T-helper 17 cell (primary cell): ENCODE measurements at regions not wholly inside any gene's neighbourhood (a gene's known extent, or its start where the extent isn't known, plus 50 kb on each side); places are given as distances from the start of the nearest gene placed in this dataset.
"Not testable (repeated sequence)": the region's sequence is repeated elsewhere in the genome, so short reads cannot be mapped to it uniquely, and the experiment has no call there.

ENCODE experiments used
- ATAC-seq: fragments of 150-1000 bp; cut with Tn5 transposase; 2 replicates; pipeline ENCODE4 v1.10.0; 2021; ENCODE audit warnings: mild to moderate bottlenecking, moderate library complexity
- DNase-seq, 3 donors: peaks; one replicate each; pipeline versions ENCODE4 v3.0.0 to v3.0.0-alpha.2; 2020 to 2021
- H3K9me3 ChIP-seq: one replicate; pipeline ENCODE4 v1.7.0; 2013; ENCODE audit warnings: low read length, mild to moderate bottlenecking; ENCODE audit not compliant: control insufficient read depth, poor library complexity, severe bottlenecking
- H3K27ac Mint-ChIP-seq: one replicate; pipeline ENCODE4 v1.8.0; 2022; ENCODE audit warnings: mild to moderate bottlenecking, moderate library complexity, mixed read lengths
- H3K27me3 Mint-ChIP-seq: one replicate; pipeline ENCODE4 v1.8.0; 2022; ENCODE audit warnings: mixed read lengths
- H3K36me3 Mint-ChIP-seq: one replicate; pipeline ENCODE4 v1.8.0; 2022; ENCODE audit warnings: low read depth, mixed read lengths
- H3K4me1 Mint-ChIP-seq: one replicate; pipeline ENCODE4 v1.8.0; 2022; ENCODE audit warnings: mild to moderate bottlenecking, mixed read lengths
- H3K4me3 Mint-ChIP-seq: one replicate; pipeline ENCODE4 v1.8.0; 2022; ENCODE audit warnings: mild to moderate bottlenecking, moderate library complexity, mixed read lengths

DNA sequence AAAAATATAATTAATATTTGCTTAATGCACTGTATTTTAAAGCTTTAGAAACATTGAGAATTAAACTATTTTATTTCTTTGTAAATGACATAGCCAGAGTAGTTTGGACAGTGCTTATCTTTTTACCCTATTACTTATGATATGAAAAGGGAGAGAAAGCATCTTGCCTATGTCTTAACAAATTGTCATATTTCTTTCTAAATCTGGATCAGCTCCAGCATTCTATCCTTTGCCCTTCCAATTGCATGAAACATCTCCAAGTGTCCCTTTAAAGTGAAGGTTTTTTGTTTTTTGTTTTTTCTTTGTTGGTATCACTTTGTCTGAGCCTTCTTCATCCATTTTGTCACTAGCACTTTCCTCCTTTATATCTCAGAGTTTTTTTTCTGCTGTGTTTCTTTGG, 511.6 kb upstream of the FAM174A start:
- Mint-ChIP-seq H3K27ac (no peak overlapping the region), H3K4me3 (no peak overlapping the region), H3K4me1 (no peaks in the 10 kb centered on the region), H3K27me3 (no peaks in the 10 kb centered on the region), H3K36me3 (no peaks in the 10 kb centered on the region)
- DNase-seq, result no peak
- ATAC-seq, result no peak
- H3K9me3 ChIP-seq, result no peaks in the 10 kb centered on the region

DNA sequence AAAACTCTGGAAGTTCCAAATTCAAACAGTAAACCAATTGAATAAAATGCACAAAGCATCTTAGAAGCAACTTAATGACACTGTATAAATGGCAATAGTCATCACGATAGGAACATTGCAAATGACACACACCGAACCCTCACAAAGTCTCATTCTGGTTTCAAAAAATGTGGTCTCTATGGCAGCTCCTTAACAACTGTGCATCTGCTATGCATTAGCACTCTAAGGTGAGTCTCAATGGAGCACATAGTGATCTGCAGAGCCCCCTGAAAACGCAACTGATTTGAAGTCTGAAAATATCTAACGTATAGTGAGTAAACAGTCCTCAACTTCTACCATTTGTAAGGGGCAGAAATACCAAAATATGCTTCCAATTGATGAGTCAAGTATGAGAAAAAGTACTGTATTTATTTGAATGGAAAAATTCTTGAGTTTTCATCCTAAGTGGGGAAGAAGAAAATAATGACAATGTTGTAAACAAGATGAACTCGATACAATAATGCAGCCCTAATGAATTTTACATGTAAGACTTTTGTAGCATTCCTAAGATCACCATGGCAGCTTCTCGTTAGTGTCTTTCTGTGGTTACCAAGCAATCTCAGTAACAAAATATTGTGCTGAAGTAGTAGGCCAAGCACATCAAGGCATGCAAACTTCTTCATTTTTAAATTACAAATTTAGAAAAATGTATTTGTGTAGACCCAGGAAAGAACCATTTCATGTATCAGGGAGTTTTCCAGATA, 517.5 kb upstream of the FAM174A start:
- ATAC-seq, result no peak

DNA sequence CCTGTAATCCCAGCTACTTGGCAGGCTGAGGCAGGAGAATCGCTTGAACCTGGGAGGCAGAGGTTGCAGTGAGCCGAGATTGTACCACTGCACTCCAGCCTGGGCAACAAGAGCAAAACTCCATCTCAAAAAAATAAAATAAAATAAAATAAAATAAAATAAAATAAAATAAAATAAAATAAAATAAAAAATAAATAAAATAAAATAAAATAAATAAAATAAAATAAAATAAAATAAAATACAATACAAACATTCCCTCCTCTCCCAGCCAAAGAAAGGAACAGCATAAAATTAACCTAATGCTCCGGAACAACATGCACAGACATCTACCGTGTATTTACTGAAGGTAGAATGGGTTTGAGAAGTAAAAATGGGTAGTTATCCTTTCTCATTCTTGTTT, 521.9 kb upstream of the FAM174A start:
- not testable (repeated sequence) for ATAC-seq

More for the DNA sequence above, 517.5 kb upstream of the FAM174A start:
- H3K9me3 ChIP-seq, result no peaks in the 10 kb centered on the region
- Mint-ChIP-seq H3K4me1 (no peaks in the 10 kb centered on the region), H3K27ac (no peak overlapping the region), H3K27me3 (no peaks in the 10 kb centered on the region), H3K36me3 (no peaks in the 10 kb centered on the region), H3K4me3 (no peak overlapping the region)
- no peak for DNase-seq

DNA sequence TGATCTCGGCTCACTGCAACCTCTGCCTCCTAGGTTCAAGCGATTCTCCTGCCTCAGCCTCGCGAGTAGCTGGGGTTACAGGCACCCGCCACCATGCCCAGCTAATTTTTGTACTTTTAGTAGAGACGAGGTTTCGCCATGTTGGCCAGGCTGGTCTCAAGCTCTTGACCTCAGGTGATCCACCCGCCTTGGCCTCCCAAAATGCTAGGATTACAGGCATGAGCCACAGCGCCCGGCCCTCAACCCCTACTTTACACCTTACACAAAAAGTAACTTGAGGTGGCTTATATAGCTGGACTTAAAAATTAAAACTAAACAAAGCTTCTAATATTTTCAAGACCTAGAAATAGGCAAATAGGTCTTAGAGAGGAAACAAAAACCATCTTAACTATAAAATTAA, 524.0 kb upstream of the FAM174A start:
- not testable (repeated sequence) for DNase-seq, H3K27me3 Mint-ChIP-seq, H3K27ac Mint-ChIP-seq, H3K4me1 Mint-ChIP-seq, H3K36me3 Mint-ChIP-seq, H3K4me3 Mint-ChIP-seq, ATAC-seq, H3K9me3 ChIP-seq

More for the DNA sequence above, 521.9 kb upstream of the FAM174A start:
- not testable (repeated sequence) for DNase-seq, H3K27ac Mint-ChIP-seq, H3K27me3 Mint-ChIP-seq, H3K4me3 Mint-ChIP-seq, H3K36me3 Mint-ChIP-seq, H3K4me1 Mint-ChIP-seq, H3K9me3 ChIP-seq

DNA sequence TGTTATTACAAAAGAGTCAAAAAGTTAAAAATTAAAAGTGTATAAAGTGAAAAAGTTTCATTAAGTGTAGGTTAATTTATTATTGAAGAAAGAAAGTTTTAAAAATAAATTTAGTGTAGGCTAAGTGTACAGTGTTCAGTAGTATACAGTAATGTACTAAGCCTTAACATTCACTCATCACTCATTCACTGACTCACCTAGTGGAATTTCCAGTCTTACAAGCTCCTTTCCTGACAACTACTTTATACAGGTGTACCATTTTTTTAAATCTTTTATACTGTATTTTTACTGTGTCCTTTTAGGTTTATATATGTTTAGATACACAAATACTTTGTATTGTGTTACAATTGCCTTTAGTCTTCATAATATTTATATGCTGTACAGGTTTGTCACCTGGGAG, 530.2 kb upstream of the FAM174A start:
- DNase-seq, result no peak
- Mint-ChIP-seq H3K4me3 (no peak overlapping the region), H3K27me3 (no peaks in the 10 kb centered on the region), H3K27ac (no peak overlapping the region), H3K36me3 (no peaks in the 10 kb centered on the region), H3K4me1 (no peaks in the 10 kb centered on the region)
- ATAC-seq, result no peak
- H3K9me3 ChIP-seq, result no peaks in the 10 kb centered on the region

DNA sequence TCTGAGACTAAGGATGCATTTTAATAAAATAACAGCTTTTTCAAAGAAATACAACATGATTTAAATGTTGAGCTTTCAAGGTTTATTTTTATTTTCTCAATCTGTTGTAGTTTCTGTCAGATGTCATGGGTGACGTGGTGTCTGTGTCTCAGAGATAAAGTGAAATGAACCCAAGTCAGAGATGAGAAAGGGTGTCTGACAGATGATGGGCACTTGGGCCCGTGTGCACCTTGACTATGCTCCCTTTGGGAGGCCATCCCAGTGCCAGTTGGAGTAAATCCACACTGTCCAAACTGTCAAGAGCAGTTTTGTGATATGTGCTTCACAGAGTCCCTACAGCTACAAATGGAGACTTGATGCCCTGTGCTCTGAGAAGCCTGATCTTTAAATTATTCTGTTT, 536.9 kb upstream of the FAM174A start:
- no peaks in the 10 kb centered on the region for H3K9me3 ChIP-seq
- Mint-ChIP-seq H3K27me3 (no peaks in the 10 kb centered on the region), H3K27ac (no peak overlapping the region), H3K4me1 (no peaks in the 10 kb centered on the region), H3K4me3 (no peak overlapping the region), H3K36me3 (no peaks in the 10 kb centered on the region)
- no peak for DNase-seq
- ATAC-seq, result no peak

DNA sequence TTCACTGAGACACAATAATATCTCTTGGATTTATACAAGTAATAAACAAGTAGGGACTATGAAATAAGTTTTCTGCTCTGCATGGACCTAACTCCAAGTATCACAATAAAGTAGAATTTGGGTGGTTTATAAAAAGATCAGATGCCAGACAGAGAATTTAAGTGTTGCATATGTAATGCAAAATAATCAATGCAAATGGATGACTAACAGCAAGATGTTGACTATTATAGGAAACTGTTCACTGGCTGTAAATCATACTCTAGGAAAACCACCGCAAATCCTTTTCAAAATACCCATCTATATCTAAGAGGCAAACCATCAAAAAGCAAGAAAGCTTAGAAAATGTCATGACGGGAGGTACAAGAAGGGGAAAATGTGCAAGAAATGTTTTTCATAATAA, 539.8 kb upstream of the FAM174A start:
- no peaks in the 10 kb centered on the region for H3K27me3 Mint-ChIP-seq
- no peaks in the 10 kb centered on the region for H3K9me3 ChIP-seq
- ATAC-seq (no peak), DNase-seq (no peak)
- no peak overlapping the region for H3K27ac Mint-ChIP-seq
- H3K4me1 Mint-ChIP-seq, result no peaks in the 10 kb centered on the region
- H3K36me3 Mint-ChIP-seq, result no peaks in the 10 kb centered on the region
- no peak overlapping the region for H3K4me3 Mint-ChIP-seq

DNA sequence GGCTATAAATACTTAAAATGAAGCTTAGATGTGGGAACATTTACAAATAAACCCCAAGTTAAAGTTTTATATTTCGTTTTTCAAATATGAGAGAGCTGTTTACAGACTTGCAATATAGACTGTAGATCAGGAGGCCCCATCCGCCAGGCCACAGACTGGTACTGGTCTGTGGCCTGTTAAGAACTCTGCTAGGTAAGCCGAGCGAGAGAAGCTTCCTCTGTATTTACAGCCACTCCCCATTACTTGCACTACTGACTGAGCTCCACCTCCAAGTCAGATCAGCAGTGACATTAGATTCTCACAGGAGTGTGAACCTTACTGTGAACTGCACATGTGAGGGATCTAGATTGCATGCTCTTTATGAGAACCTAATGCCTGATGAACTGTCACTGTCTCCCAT, 561.4 kb upstream of the FAM174A start:
- no peaks in the 10 kb centered on the region for H3K27me3 Mint-ChIP-seq
- no peak overlapping the region for H3K4me3 Mint-ChIP-seq
- no peaks in the 10 kb centered on the region for H3K9me3 ChIP-seq
- ATAC-seq, result no peak
- no peaks in the 10 kb centered on the region for H3K4me1 Mint-ChIP-seq
- DNase-seq, result no peak
- H3K36me3 Mint-ChIP-seq, result no peaks in the 10 kb centered on the region
- H3K27ac Mint-ChIP-seq, result no peak overlapping the region

DNA sequence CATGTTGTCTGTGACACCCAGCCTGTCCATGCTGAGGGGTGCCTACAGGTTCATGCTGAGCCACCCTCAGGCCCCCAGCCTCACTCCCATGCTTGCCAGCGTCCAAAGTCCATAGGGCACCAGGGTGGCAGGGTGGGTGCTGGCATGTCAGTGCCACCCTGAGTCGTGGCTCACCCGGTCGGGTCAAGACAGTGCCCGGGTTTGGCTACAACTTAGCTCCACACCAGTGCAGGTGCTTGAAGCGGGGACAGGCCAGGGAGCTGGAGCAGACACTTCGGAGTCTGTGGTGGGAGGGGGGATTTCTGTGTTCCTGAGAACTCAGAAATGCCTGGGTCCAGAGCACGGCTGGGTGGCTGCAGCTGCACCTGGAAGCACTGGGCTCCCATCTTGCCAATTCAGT, 579.2 kb upstream of the FAM174A start:
- H3K4me1 Mint-ChIP-seq, result no peaks in the 10 kb centered on the region
- no peaks in the 10 kb centered on the region for H3K36me3 Mint-ChIP-seq
- H3K9me3 ChIP-seq, result no peaks in the 10 kb centered on the region
- no peak overlapping the region for H3K27ac Mint-ChIP-seq
- no peaks in the 10 kb centered on the region for H3K27me3 Mint-ChIP-seq
- ATAC-seq (no peak), DNase-seq (no peak)
- no peak overlapping the region for H3K4me3 Mint-ChIP-seq

DNA sequence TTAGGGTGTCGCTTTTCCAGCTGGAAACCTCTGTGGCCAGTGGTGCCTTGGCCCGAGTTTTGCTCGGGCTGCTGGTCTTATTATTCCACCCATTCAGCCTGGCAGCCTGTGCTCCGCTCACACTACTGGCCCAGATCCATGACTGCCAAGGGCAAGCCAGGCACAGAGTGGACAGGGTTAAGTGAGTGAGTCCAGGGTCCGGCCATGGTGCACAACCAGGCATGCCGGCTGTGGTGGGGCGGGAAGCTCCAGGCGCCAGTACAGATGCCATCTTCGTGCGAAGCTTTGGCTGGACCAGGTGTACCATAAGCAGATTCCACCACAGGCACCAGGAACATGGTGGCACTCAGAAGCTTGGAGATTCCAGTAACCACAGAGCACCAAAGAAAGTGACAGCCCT, 580.2 kb upstream of the FAM174A start:
- no peak for DNase-seq
- no peaks in the 10 kb centered on the region for H3K36me3 Mint-ChIP-seq
- no peak for ATAC-seq
- H3K4me1 Mint-ChIP-seq, result no peaks in the 10 kb centered on the region
- no peak overlapping the region for H3K4me3 Mint-ChIP-seq
- H3K27ac Mint-ChIP-seq, result no peak overlapping the region
- H3K9me3 ChIP-seq, result no peaks in the 10 kb centered on the region
- H3K27me3 Mint-ChIP-seq, result no peaks in the 10 kb centered on the region

DNA sequence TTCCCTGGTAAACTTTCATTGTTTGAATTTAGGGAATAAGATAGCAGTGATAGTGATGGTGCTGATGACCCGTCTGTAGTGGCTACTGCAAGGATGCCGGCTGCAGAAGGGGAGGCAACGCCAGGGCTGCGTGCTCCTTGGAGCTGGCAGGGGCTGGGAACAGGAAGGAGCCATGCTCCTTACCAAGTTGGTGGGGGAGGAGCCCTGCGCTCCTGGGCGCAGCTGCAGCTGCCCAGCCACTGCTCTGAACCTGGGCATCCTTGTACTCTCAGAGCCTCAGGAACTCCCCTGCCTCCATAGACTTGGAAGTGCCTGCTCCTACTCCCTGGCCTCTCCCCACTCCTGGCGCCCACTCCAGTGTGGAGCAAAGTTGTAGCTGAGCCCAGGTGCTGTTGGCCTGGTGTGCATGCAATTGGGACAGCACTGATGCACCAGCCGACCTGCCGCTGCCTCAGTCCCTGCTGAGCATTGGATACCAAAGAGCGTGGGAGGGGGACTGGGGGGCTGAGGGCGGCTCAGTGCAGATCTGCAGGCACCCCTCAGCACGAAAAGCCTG, 585.1 kb upstream of the FAM174A start:
- Mint-ChIP-seq H3K27me3 (no peaks in the 10 kb centered on the region), H3K36me3 (no peaks in the 10 kb centered on the region), H3K4me1 (no peaks in the 10 kb centered on the region), H3K27ac (no peak overlapping the region), H3K4me3 (no peak overlapping the region)
- DNase-seq, result no peak
- no peak for ATAC-seq
- H3K9me3 ChIP-seq, result no peaks in the 10 kb centered on the region

DNA sequence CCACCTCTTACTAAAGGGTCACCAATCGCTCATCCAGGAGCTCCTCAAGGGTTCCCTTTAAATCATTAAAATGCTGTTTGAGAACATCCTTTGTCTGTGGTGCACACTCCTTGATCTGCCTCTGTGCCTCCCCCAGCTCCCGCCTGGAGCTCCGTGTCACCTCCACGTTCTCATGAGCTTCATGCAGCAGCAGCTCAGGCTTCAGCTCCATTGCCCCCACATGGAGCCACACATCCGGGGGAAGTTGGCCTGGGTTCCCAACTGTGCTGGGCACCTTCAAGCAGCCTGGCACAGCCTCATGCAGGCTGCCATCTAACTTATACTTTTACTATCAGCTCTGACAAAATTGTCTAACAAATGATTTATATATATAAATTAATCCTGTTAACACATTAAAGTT, 585.8 kb upstream of the FAM174A start:
- ATAC-seq (no peak), DNase-seq (no peak)
- no peak overlapping the region for H3K27ac Mint-ChIP-seq
- H3K4me3 Mint-ChIP-seq, result no peak overlapping the region
- H3K4me1 Mint-ChIP-seq, result no peaks in the 10 kb centered on the region
- H3K36me3 Mint-ChIP-seq, result no peaks in the 10 kb centered on the region
- no peaks in the 10 kb centered on the region for H3K9me3 ChIP-seq
- no peaks in the 10 kb centered on the region for H3K27me3 Mint-ChIP-seq

DNA sequence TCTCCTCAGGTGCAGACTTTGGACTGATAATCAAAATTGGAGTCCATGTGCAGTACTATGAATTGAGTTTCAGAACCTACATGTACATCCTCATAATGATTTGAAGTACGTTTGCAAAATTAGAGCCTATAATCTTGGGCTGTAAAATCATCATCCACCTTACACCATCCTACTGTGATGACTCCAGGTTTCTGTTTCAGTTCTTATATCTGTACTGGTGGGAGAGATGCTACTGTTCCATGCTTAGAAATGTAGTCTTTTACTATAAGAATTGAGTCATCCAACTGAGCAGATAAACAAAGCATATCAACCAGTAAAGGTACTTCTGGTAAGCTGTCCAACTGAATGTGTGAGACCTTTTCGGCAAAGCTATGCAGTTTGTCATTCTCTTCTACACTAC, 586.3 kb upstream of the FAM174A start:
- H3K4me1 Mint-ChIP-seq, result no peaks in the 10 kb centered on the region
- DNase-seq (no peak), ATAC-seq (no peak)
- H3K27ac Mint-ChIP-seq, result no peak overlapping the region
- H3K36me3 Mint-ChIP-seq, result no peaks in the 10 kb centered on the region
- H3K27me3 Mint-ChIP-seq, result no peaks in the 10 kb centered on the region
- H3K4me3 Mint-ChIP-seq, result no peak overlapping the region
- no peaks in the 10 kb centered on the region for H3K9me3 ChIP-seq
